Astrocyte (in vitro differentiated cells and primary cell): ENCODE measurements at regions not wholly inside any gene's neighbourhood (a gene's known extent, or its start where the extent isn't known, plus 50 kb on each side); places are given as distances from the start of the nearest gene placed in this dataset.
"Not testable (repeated sequence)": the region's sequence is repeated elsewhere in the genome, so short reads cannot be mapped to it uniquely, and the experiment has no call there.

Source experiments
- DNase-seq: peaks from one replicate; pipeline ENCODE4 v3.0.0-alpha.2; 2010; ENCODE audit warnings: low read depth
- FAIRE-seq: peaks from 2 replicates; lab custom pipeline; 2011; peaks lifted over from hg19 to GRCh38; lab: Jason Lieb, UNC
- H2AFZ ChIP-seq: 2 replicates; pipeline ENCODE4 v1.6.0; 2012; ENCODE audit warnings: low read depth, low read length, inconsistent platforms
- H3K27ac ChIP-seq: 2 replicates; pipeline ENCODE4 v1.5.1; 2011; ENCODE audit warnings: low read depth, low read length, inconsistent platforms
- H3K27me3 ChIP-seq: 2 replicates; pipeline ENCODE4 v1.6.0; 2011; ENCODE audit warnings: low read length, inconsistent platforms; ENCODE audit not compliant: insufficient read depth
- H3K36me3 ChIP-seq: 2 replicates; pipeline ENCODE4 v1.5.1; 2011; ENCODE audit warnings: low read length, inconsistent platforms; ENCODE audit not compliant: insufficient read depth
- H3K4me1 ChIP-seq: 2 replicates; pipeline ENCODE4 v1.5.1; 2011; ENCODE audit warnings: low read length, inconsistent platforms; ENCODE audit not compliant: insufficient read depth
- H3K4me2 ChIP-seq: 2 replicates; pipeline ENCODE4 v1.6.0; 2012; ENCODE audit warnings: low read length, inconsistent platforms
- H3K4me3 ChIP-seq: 2 replicates; pipeline ENCODE4 v1.5.1; 2011; ENCODE audit warnings: low read depth, mild to moderate bottlenecking, low read length, inconsistent platforms; ENCODE audit not compliant: insufficient read depth
- H3K79me2 ChIP-seq: 2 replicates; pipeline ENCODE4 v1.6.0; 2012; ENCODE audit warnings: mild to moderate bottlenecking, low read length, inconsistent platforms; ENCODE audit not compliant: insufficient read depth
- H3K9ac ChIP-seq: 2 replicates; pipeline ENCODE4 v1.6.0; 2012; ENCODE audit warnings: mild to moderate bottlenecking, low read length, inconsistent platforms
- H3K9me3 ChIP-seq: 2 replicates; pipeline ENCODE4 v1.5.1; 2012; ENCODE audit warnings: low read depth, mild to moderate bottlenecking, low read length, inconsistent platforms; ENCODE audit not compliant: insufficient read depth
- H4K20me1 ChIP-seq: 2 replicates; pipeline ENCODE4 v1.6.0; 2012; ENCODE audit warnings: low read length, inconsistent platforms; ENCODE audit not compliant: insufficient read depth
- H3K27ac Mint-ChIP-seq: one replicate; pipeline ENCODE4 v1.8.0; 2021; ENCODE audit warnings: mild to moderate bottlenecking, mixed read lengths; ENCODE audit not compliant: unreplicated experiment
- H3K27me3 Mint-ChIP-seq: one replicate; pipeline ENCODE4 v1.8.0; 2021; ENCODE audit warnings: low read depth, mixed read lengths; ENCODE audit not compliant: unreplicated experiment
- H3K36me3 Mint-ChIP-seq: one replicate; pipeline ENCODE4 v1.8.0; 2021; ENCODE audit warnings: low read depth, mixed read lengths; ENCODE audit not compliant: unreplicated experiment
- H3K4me1 Mint-ChIP-seq: one replicate; pipeline ENCODE4 v1.8.0; 2021; ENCODE audit warnings: low read depth, mixed read lengths; ENCODE audit not compliant: unreplicated experiment
- H3K4me3 Mint-ChIP-seq: one replicate; pipeline ENCODE4 v1.8.0; 2021; ENCODE audit warnings: mild to moderate bottlenecking, moderate library complexity, mixed read lengths; ENCODE audit not compliant: unreplicated experiment
- H3K9me3 Mint-ChIP-seq: one replicate; pipeline ENCODE4 v1.8.0; 2021; ENCODE audit warnings: mild to moderate bottlenecking, mixed read lengths; ENCODE audit not compliant: unreplicated experiment
- CTCF ChIP-seq: IDR thresholded peaks from 2 replicates; pipeline ENCODE4 v1.5.1; 2011; ENCODE audit warnings: low read depth, mild to moderate bottlenecking, inconsistent platforms, low read length, moderate library complexity; ENCODE audit not compliant: insufficient read depth
- EZH2 ChIP-seq: IDR thresholded peaks from 2 replicates; pipeline ENCODE4 v1.6.1; 2012; ENCODE audit warnings: mild to moderate bottlenecking, low read length, inconsistent platforms; ENCODE audit not compliant: insufficient read depth

- TF ChIP-seq EZH2 (no peak), CTCF (no peak)
- no peak overlapping the region for H3K4me3 Mint-ChIP-seq
- no peak for DNase-seq
- no peaks in the 10 kb centered on the region for H3K36me3 ChIP-seq
- H3K27me3 Mint-ChIP-seq = peaks cover 6% of the 10 kb centered on the region
- peaks cover 3% of the 10 kb centered on the region for H3K9me3 Mint-ChIP-seq
- H3K9ac ChIP-seq = no peak overlapping the region
- no peak overlapping the region for H3K27ac Mint-ChIP-seq
- FAIRE-seq = no peak
- H3K36me3 Mint-ChIP-seq = no peaks in the 10 kb centered on the region
- peaks cover 6% of the 10 kb centered on the region for H3K27me3 ChIP-seq
- H3K79me2 ChIP-seq = no peaks in the 10 kb centered on the region
- no peaks in the 10 kb centered on the region for H3K9me3 ChIP-seq
- no peak overlapping the region for H3K4me2 ChIP-seq
- peaks cover 4% of the 10 kb centered on the region for H3K4me1 Mint-ChIP-seq
- no peak overlapping the region for H2AFZ ChIP-seq
- H3K27ac ChIP-seq = no peak overlapping the region
- no peaks in the 10 kb centered on the region for H4K20me1 ChIP-seq
- no peaks in the 10 kb centered on the region for H3K4me1 ChIP-seq
- H3K4me3 ChIP-seq = no peak overlapping the region
Observed at GRCh38 chr2:58756336-58756735, 515.2 kb upstream of the FANCL start.

- H3K79me2 ChIP-seq, H3K27ac Mint-ChIP-seq, H3K9me3 Mint-ChIP-seq, H2AFZ ChIP-seq, H3K27ac ChIP-seq, H3K36me3 Mint-ChIP-seq, H3K4me3 Mint-ChIP-seq, H3K36me3 ChIP-seq, H3K4me2 ChIP-seq, H3K9ac ChIP-seq, H3K4me1 ChIP-seq, DNase-seq, H4K20me1 ChIP-seq, H3K9me3 ChIP-seq, H3K27me3 ChIP-seq, H3K27me3 Mint-ChIP-seq, FAIRE-seq, H3K4me1 Mint-ChIP-seq, H3K4me3 ChIP-seq: not testable (repeated sequence)
Observed at GRCh38 chr2:58752507-58752906, 511.4 kb upstream of the FANCL start.

GRCh38 chr2:58751676-58752075 is 510.6 kb upstream of the FANCL start:
- H3K4me1 ChIP-seq, H3K4me2 ChIP-seq, FAIRE-seq, H3K27ac Mint-ChIP-seq, DNase-seq, H3K4me1 Mint-ChIP-seq, H4K20me1 ChIP-seq, H3K36me3 ChIP-seq, H3K27ac ChIP-seq, H3K4me3 ChIP-seq, H3K9me3 Mint-ChIP-seq, H3K4me3 Mint-ChIP-seq, H3K9me3 ChIP-seq, H3K36me3 Mint-ChIP-seq, H3K79me2 ChIP-seq, H3K9ac ChIP-seq, H3K27me3 ChIP-seq, H2AFZ ChIP-seq, H3K27me3 Mint-ChIP-seq: not testable (repeated sequence)

GRCh38 chr2:58749041-58749440 is 507.9 kb upstream of the FANCL start:
- Mint-ChIP-seq H3K27me3 (no peaks in the 10 kb centered on the region), H3K36me3 (no peaks in the 10 kb centered on the region), H3K27ac (no peak overlapping the region), H3K9me3 (peaks cover 7% of the 10 kb centered on the region), H3K4me1 (no peaks in the 10 kb centered on the region), H3K4me3 (no peak overlapping the region)
- no peaks in the 10 kb centered on the region for H4K20me1 ChIP-seq
- no peak overlapping the region for H3K9ac ChIP-seq
- no peak overlapping the region for H3K4me2 ChIP-seq
- no peaks in the 10 kb centered on the region for H3K9me3 ChIP-seq
- H3K27me3 ChIP-seq = no peaks in the 10 kb centered on the region
- no peak for TF ChIP-seq CTCF
- TF ChIP-seq EZH2 = no peak
- H3K79me2 ChIP-seq = no peaks in the 10 kb centered on the region
- FAIRE-seq (no peak), DNase-seq (no peak)
- no peaks in the 10 kb centered on the region for H3K4me1 ChIP-seq
- no peaks in the 10 kb centered on the region for H3K36me3 ChIP-seq
- no peak overlapping the region for H2AFZ ChIP-seq
- no peak overlapping the region for H3K27ac ChIP-seq
- H3K4me3 ChIP-seq = no peak overlapping the region

GRCh38 chr2:58745334-58745733 is 504.2 kb upstream of the FANCL start:
- not testable (repeated sequence) for FAIRE-seq, H3K9me3 Mint-ChIP-seq, H2AFZ ChIP-seq, H3K27ac Mint-ChIP-seq, H3K9ac ChIP-seq, H3K4me3 Mint-ChIP-seq, H3K4me1 Mint-ChIP-seq, DNase-seq, H3K27ac ChIP-seq, H3K27me3 ChIP-seq, H3K4me2 ChIP-seq, H3K27me3 Mint-ChIP-seq, H3K4me1 ChIP-seq, H3K79me2 ChIP-seq, H3K9me3 ChIP-seq, H3K36me3 Mint-ChIP-seq, H3K36me3 ChIP-seq, H4K20me1 ChIP-seq, H3K4me3 ChIP-seq
